ENCODE measurements at regions not wholly inside any gene's neighbourhood (a gene's known extent, or its start where the extent isn't known, plus 50 kb on each side); places are given as distances from the start of the nearest gene placed in this dataset.

DNA sequence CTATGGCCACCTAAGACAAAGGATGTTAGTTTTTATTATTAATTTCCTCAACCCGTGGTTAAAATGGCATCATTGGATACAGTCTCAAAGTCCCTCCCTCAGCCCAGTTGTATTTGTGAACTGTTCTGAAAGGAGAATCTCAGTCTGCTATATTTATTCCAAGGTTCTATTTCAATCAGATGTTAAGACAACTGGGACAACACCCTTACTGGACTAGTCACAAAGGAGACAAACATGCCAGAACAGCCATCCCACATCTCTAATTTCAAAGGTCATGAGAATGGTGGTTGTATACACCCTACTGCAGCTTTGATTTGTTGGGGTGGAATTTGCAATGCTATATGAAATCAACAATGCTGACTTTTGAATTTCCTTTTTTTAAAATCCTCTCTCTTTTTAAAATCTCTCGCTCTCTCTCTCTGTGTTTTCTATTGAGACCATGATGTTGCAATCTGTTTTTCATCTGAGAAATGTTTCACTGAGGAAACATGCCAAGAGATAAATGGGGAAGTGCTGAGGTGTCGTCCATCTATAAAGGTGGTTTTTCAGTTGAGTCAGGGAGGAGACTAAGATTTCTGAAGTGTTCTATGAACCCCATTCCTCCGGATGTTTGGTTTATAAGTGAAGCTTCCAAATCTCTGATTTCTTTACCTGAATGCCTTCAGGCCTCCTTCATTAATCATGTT lies 201.5 kb upstream of the GATB start:
- DNase-seq (ENCODE audit: low read depth): peak; percentile 69
- TF ChIP-seq, protein P1, sequence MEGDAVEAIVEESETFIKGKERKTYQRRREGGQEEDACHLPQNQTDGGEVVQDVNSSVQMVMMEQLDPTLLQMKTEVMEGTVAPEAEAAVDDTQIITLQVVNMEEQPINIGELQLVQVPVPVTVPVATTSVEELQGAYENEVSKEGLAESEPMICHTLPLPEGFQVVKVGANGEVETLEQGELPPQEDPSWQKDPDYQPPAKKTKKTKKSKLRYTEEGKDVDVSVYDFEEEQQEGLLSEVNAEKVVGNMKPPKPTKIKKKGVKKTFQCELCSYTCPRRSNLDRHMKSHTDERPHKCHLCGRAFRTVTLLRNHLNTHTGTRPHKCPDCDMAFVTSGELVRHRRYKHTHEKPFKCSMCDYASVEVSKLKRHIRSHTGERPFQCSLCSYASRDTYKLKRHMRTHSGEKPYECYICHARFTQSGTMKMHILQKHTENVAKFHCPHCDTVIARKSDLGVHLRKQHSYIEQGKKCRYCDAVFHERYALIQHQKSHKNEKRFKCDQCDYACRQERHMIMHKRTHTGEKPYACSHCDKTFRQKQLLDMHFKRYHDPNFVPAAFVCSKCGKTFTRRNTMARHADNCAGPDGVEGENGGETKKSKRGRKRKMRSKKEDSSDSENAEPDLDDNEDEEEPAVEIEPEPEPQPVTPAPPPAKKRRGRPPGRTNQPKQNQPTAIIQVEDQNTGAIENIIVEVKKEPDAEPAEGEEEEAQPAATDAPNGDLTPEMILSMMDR (IDR thresholded peaks at IDR 0.05; ENCODE audit: insufficient read depth, low read depth, low read length, missing control alignments): no peak
- no peak overlapping the region for H3K4me3 ChIP-seq (ENCODE audit: low read length)

DNA sequence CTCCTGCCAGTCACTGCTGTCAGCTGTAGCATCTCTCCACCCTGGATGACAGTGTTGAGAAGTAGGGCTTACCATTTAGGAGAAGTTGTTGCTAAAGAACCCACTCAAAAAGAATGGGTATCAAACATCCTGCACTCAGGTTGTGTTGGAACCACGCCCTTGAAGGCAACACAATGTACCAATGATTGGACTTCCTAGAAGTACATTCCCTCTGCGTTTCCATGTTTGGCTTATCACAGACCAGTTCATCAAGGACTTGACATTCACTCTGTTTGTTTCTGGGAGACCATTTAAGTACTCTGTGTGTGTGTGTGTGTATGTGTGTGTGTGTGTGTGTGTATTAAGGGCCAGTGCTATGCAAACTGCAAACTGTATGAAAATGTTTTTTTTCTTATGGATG lies 200.6 kb upstream of the GATB start:
- peak; percentile 6 for DNase-seq (ENCODE audit: low read depth)
- no peak overlapping the region for H3K4me3 ChIP-seq (ENCODE audit: low read length)
- TF ChIP-seq, protein P1 (IDR thresholded peaks at IDR 0.05; ENCODE audit: insufficient read depth, low read depth, low read length, missing control alignments): no peak

DNA sequence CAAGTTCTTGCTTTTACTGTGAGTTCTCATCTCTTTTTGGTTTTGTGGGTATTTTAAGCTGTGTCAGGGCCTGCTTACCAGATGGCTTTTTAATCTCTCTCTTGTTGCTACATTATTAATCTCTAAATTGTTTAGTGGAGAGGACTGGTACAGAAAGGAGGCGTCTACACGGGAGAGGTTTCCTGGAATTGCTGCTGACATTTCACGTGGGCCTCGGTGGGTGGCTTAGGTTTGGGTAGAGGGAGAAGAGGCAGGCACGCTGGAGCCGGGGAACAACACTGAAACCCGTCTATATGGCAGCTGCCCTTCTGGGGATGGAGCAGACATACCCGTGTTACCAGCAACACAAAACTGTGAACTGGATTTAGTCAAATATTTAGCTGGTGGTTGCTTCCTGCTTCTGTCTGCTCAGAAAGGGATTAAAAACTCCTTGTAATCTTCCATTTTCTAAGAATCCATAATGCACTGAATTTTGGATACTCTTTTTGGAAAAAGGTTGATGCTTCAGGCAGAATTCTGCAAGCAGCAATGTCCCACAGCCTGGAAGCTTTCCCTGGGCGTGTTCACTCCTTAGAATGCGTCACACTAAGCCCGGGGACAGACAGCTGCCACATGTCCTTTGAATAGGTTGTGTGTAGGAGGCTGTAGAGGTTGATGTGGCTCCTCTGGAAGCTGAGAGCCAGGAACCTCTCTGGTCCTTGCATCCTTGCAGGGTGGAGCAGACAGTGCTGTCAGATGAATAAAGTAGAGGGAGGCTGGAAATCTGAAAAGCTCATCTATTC lies 199.8 kb upstream of the GATB start:
- H3K4me3 ChIP-seq (ENCODE audit: low read length): no peak overlapping the region
- peak; percentile 34 for DNase-seq (ENCODE audit: low read depth)
- TF ChIP-seq, protein P1 (IDR thresholded peaks at IDR 0.05; ENCODE audit: insufficient read depth, low read depth, low read length, missing control alignments): no peak

DNA sequence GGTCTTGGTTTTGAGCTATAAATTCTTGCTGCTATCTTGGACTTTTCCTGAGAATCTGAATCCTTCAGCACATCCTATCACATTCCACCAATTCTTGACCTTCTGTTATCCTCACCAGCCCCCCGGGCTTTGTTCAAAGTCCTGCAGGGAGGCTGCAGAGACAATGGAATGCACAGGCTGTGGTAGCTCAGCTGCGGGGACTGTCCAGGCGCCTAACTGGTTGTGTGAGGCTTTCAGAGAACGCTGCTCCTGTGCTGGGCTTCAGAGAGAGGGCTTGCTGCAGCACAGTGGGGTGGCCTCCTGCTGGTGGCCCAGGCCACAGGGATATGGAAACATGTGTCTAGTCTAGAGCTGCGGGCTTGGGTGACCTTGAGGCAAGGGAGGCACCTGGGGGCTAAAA lies 196.3 kb upstream of the GATB start:
- no peak overlapping the region for H3K4me3 ChIP-seq (ENCODE audit: low read length)
- DNase-seq (ENCODE audit: low read depth): no peak
- TF ChIP-seq, protein P1 (IDR thresholded peaks at IDR 0.05; ENCODE audit: insufficient read depth, low read depth, low read length, missing control alignments): no peak

DNA sequence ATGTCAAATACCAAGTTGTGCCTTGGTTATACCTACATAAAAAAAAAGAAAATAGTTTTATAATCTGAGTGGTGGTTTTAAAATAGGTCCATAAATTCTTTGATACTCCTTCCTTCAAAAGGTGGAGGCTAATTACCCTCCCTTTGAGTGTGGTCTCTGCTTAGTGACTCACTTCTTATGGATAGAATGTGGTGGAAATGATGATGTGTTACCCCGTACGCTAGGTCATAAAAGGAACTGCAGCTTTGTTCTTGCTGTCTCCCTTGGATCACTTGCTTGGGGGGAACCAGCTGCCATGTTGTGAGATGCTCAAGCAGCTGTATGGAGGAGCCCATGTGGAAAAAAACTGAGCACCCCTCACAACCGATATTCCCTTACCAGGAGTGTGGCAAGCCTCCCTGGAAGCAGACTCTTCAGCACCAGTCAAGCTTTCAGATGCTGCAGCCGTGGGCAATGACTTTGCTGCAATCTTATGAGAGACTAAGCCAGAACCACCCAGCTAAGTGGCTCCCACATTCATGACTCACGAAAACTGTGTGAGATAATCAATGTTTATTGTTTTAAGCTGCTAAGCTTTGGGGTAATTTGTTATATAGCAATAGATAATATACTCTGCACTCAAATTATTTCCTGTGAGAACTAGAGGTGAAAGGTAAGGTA lies 195.0 kb upstream of the GATB start:
- TF ChIP-seq, protein P1 (IDR thresholded peaks at IDR 0.05; ENCODE audit: insufficient read depth, low read depth, low read length, missing control alignments): no peak
- no peak overlapping the region for H3K4me3 ChIP-seq (ENCODE audit: low read length)
- peak; percentile 12 for DNase-seq (ENCODE audit: low read depth)

DNA sequence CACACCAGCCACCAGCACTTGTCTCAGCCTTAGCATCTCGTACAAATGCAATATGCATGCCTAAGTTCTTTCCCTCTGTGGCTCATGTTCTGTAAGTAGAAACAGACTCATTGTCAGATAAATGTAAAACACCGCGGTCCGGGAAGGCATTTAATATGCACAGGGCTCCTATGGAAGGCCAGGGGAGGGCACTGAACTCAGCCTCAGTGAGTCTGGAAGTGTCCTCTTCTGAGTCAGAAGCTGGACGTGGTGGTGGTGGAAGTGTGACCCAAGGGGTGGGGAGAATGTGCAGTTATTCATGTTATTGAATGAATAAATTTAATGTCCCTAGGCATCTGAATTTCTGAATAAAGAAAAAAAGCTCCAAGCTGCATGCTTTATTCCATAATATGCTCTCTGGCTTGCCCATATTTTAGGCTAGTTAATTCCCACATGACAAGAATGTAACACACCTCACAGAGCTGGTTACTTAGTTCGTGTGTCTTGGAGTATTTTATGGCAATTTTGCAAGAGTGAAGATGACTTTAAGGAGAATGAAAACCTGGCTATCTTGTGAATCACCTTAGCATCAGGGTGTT lies 193.1 kb upstream of the GATB start:
- DNase-seq (ENCODE audit: low read depth): no peak
- no peak overlapping the region for H3K4me3 ChIP-seq (ENCODE audit: low read length)
- TF ChIP-seq, protein P1 (IDR thresholded peaks at IDR 0.05; ENCODE audit: insufficient read depth, low read depth, low read length, missing control alignments): no peak

All from epithelial cell of esophagus (primary cell).